Stomach (tissue), 8 donors: ENCODE measurements at regions not wholly inside any gene's neighbourhood (a gene's known extent, or its start where the extent isn't known, plus 50 kb on each side); places are given as distances from the start of the nearest gene placed in this dataset.

Experiments used
- DNase-seq, 2 donors: peaks; one replicate each; pipeline versions ENCODE4 v3.0.0 to v3.0.0-alpha.2; 2013 to 2019
- H3K27ac ChIP-seq, 5 donors: fragments of 200-600 bp in 4 of 5; sonication (generic) in 4 of 5; one replicate each; pipeline ENCODE4 v1.5.1; 2013 to 2019; ENCODE audit warnings: mild to moderate bottlenecking in 1 of 5, moderate library complexity in 1 of 5
- H3K27me3 ChIP-seq, 3 donors: fragments of 200-600 bp; sonication (generic); one replicate each; pipeline ENCODE4 v1.5.1; 2017 to 2019; ENCODE audit warnings: mixed run types in 1 of 3
- H3K36me3 ChIP-seq, 4 donors: fragments of 200-600 bp; sonication (generic); 1 replicate in 3 of 4; 2 replicates in 1 of 4; pipeline ENCODE4 v1.5.1; 2016 to 2019
- H3K4me1 ChIP-seq, 4 donors: fragments of 200-600 bp; sonication (generic); one replicate each; pipeline ENCODE4 v1.5.1; 2016 to 2019
- H3K4me3 ChIP-seq, 4 donors: fragments of 200-600 bp; sonication (generic) in 3 of 4; one replicate each; pipeline ENCODE4 v1.5.1; 2016 to 2019; ENCODE audit warnings: mild to moderate bottlenecking in 1 of 4
- H3K9me3 ChIP-seq, 4 donors: fragments of 200-600 bp; sonication (generic); one replicate each; pipeline ENCODE4 v1.5.1; 2016 to 2019
- EP300 ChIP-seq: sonication (generic); formaldehyde crosslinking; IDR thresholded peaks from one replicate; pipeline ENCODE4 v1.6.1; 2017; ENCODE audit warnings: antibody characterized with exemption
- POLR2A ChIP-seq, 4 donors: fragments of 450-650 bp; IDR thresholded peaks; one replicate each; pipeline ENCODE4 v1.6.1; 2016; ENCODE audit warnings: antibody characterized with exemption in 4 of 4, control low read depth in 2 of 4, mild to moderate bottlenecking in 1 of 4, moderate library complexity in 1 of 4
- POLR2AphosphoS5 ChIP-seq, 3 donors: sonication (generic); formaldehyde crosslinking; IDR thresholded peaks; one replicate each; pipeline ENCODE4 v1.6.1; 2016; ENCODE audit warnings: antibody characterized with exemption in 3 of 3
- WGBS, 5 donors: extraction: QIAGEN DNeasy Blood & Tissue Kit in 3 of 5; methylation state at CpG; one replicate each; pipeline versions ENCODE4 v1.1.5 to v1.1.7; 2013 to 2018; 5-methylcytosine and 5-hydroxymethylcytosine counted together
- intact Hi-C: fragments of 100-400 bp; cut with DNase I; formaldehyde crosslinking; loops from one replicate; pipeline ENCODE4 v1.15.1; 2023; ENCODE audit warnings: low total_unique reads
- TF ChIP-seq, protein P1 (sequence below), 7 experiments: fragments of 450-650 bp in 4 of 7; fragments of 200-600 bp in 3 of 7; sonication (generic) in 3 of 7; IDR thresholded peaks; one replicate each; pipeline ENCODE4 v1.5.1; 2016 to 2019; ENCODE audit warnings: antibody characterized with exemption in 7 of 7, control low read depth in 2 of 7, mild to moderate bottlenecking in 1 of 7
- donor health status: healthy with polysubstance abuse.
- donor health status: Bipolar disorder and iron deficiency.
- donor health status: healthy.

DNA sequence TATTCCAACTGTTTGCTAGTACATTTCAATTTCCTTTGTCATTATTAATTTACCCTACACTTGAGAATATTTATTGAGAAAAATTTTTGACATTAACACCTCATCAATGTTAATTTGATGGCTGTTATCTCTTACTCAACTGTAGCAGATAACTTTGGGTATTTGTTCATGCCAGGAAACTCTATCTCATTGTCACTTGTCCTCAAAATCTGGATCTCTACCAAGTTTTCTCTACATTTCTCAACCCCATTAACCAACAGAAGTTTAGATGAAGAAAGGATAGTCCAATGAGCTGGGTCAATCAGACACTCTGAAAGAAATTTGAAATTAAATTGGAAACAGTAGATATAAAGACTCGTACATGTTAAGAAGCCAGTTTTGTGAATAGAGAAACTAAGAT, 395.3 kb downstream of the TUSC1 start:
- H3K36me3 ChIP-seq, result no peaks in the 10 kb centered on the region
- no peak overlapping the region for H3K4me3 ChIP-seq
- no peak overlapping the region for H3K27ac ChIP-seq
- intact Hi-C loops, result no loop called here
- WGBS, 5 donors, result 81 to 94% (median 92%) methylated on average over 1 of the region's 1 CpG
- no peaks in the 10 kb centered on the region for H3K27me3 ChIP-seq
- no peak for DNase-seq
- H3K9me3 ChIP-seq, result no peaks in the 10 kb centered on the region
- TF ChIP-seq, protein P1, sequence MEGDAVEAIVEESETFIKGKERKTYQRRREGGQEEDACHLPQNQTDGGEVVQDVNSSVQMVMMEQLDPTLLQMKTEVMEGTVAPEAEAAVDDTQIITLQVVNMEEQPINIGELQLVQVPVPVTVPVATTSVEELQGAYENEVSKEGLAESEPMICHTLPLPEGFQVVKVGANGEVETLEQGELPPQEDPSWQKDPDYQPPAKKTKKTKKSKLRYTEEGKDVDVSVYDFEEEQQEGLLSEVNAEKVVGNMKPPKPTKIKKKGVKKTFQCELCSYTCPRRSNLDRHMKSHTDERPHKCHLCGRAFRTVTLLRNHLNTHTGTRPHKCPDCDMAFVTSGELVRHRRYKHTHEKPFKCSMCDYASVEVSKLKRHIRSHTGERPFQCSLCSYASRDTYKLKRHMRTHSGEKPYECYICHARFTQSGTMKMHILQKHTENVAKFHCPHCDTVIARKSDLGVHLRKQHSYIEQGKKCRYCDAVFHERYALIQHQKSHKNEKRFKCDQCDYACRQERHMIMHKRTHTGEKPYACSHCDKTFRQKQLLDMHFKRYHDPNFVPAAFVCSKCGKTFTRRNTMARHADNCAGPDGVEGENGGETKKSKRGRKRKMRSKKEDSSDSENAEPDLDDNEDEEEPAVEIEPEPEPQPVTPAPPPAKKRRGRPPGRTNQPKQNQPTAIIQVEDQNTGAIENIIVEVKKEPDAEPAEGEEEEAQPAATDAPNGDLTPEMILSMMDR (IDR thresholded peaks at IDR 0.05), result no peak
- TF ChIP-seq POLR2AphosphoS5 (IDR thresholded peaks at IDR 0.05) (no peak), EP300 (no peak), POLR2A (IDR thresholded peaks at IDR 0.05) (no peak)
- H3K4me1 ChIP-seq, result no peaks in the 10 kb centered on the region

DNA sequence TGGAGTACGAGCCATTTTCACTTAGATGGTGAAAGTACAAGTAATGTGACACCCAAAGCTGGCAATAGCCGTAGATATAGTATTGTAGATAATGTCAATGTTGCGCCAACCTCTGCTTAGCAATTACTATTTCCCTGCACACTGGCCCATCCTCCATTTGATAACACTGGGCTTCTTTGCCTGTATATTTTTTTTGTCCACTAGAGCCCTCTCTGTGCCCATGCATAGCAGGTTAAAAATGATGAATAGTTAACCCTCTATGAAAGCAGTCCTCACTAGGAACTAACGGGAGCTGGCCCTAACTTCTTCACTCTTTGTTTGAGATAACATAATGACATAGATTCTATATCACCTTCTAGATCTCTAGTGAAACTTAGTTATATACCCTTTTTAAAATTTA, 416.8 kb downstream of the TUSC1 start:
- intact Hi-C loops, result no loop called here
- WGBS, 5 donors, result 50 to 75% (median 63%) methylated on average over 4 of the region's 4 CpGs
- DNase-seq, result no peak

DNA sequence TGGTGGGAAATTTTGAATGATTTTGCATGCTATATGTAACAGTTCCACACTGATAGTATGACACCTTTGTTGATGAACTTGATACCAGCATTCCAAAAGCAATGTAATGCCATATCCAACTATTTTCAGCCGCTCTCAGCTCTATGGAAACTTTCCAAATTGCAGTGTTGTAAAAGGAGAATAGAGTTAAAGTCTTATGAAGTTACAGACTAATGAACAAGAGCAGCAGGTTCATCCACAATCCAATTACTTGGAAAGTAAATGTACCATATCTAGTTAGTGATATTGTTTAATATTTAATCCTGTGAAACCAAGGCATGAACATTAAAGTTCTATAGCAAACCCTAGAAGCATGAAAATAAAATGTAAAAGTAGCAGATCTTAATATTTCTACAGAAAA, 418.2 kb downstream of the TUSC1 start:
- 25 to 57% (median 37%) methylated on average over 1 of the region's 1 CpG for WGBS, 5 donors
- H3K27me3 ChIP-seq, result no peaks in the 10 kb centered on the region
- no peak overlapping the region for H3K4me3 ChIP-seq
- TF ChIP-seq POLR2A (IDR thresholded peaks at IDR 0.05), result no peak
- no peak for TF ChIP-seq EP300
- TF ChIP-seq POLR2AphosphoS5 (IDR thresholded peaks at IDR 0.05), result no peak
- TF ChIP-seq, protein P1 (IDR thresholded peaks at IDR 0.05), result no peak
- no peaks in the 10 kb centered on the region for H3K4me1 ChIP-seq
- intact Hi-C loops, result no loop called here
- peak in 1 of 2 donors; percentile 12 for DNase-seq
- no peaks in the 10 kb centered on the region for H3K9me3 ChIP-seq
- no peaks in the 10 kb centered on the region for H3K36me3 ChIP-seq
- no peak overlapping the region for H3K27ac ChIP-seq

More for the DNA sequence above, 416.8 kb downstream of the TUSC1 start:
- Histone ChIP-seq H3K9me3 (no peaks in the 10 kb centered on the region), H3K27ac (no peak overlapping the region), H3K36me3 (no peaks in the 10 kb centered on the region), H3K4me3 (no peak overlapping the region), H3K4me1 (no peaks in the 10 kb centered on the region), H3K27me3 (no peaks in the 10 kb centered on the region)
- TF ChIP-seq, protein P1 (IDR thresholded peaks at IDR 0.05), result no peak
- TF ChIP-seq POLR2AphosphoS5 (IDR thresholded peaks at IDR 0.05) (no peak), EP300 (no peak), POLR2A (IDR thresholded peaks at IDR 0.05) (no peak)

- Histone ChIP-seq H3K27ac (no peak overlapping the region), H3K4me1 (no peaks in the 10 kb centered on the region), H3K36me3 (no peaks in the 10 kb centered on the region), H3K4me3 (no peak overlapping the region), H3K27me3 (no peaks in the 10 kb centered on the region), H3K9me3 (no peaks in the 10 kb centered on the region)
- no peak for TF ChIP-seq POLR2AphosphoS5 (IDR thresholded peaks at IDR 0.05)
- no peak for TF ChIP-seq POLR2A (IDR thresholded peaks at IDR 0.05)
- TF ChIP-seq, protein P1 (IDR thresholded peaks at IDR 0.05), result no peak
- TF ChIP-seq EP300, result no peak
- intact Hi-C loops, result no loop called here
- 77 to 83% (median 82%) methylated on average over 5 of the region's 5 CpGs for WGBS, 5 donors
- DNase-seq, result no peak
Observed at GRCh38 chr9:25255216-25255615, 423.0 kb downstream of the TUSC1 start.
